Activated naive CD4-positive, alpha-beta T cell treated with anti-CD3 and anti-CD28 coated beads for 36 hours (primary cell): ENCODE measurements at regions not wholly inside any gene's neighbourhood (a gene's known extent, or its start where the extent isn't known, plus 50 kb on each side); places are given as distances from the start of the nearest gene placed in this dataset.

ENCODE experiments used
- CTCF ChIA-PET: fragments of 350-600 bp; sonication (Branson Sonifier 250); formaldehyde crosslinking; loops from one replicate; lab custom pipeline; 2021; ENCODE audit warnings: antibody characterized with exemption; lab: Charles Lee
- DNase-seq: peaks from one replicate; pipeline ENCODE4 v3.0.0-alpha.2; 2020
- H3K27ac Mint-ChIP-seq: one replicate; pipeline ENCODE4 v1.8.0; 2021; ENCODE audit warnings: mild to moderate bottlenecking, mixed read lengths
- H3K27me3 Mint-ChIP-seq: one replicate; pipeline ENCODE4 v1.8.0; 2021; ENCODE audit warnings: low read depth, mixed read lengths
- H3K36me3 Mint-ChIP-seq: one replicate; pipeline ENCODE4 v1.8.0; 2021; ENCODE audit warnings: low read depth, mixed read lengths
- H3K4me1 Mint-ChIP-seq: one replicate; pipeline ENCODE4 v1.8.0; 2021; ENCODE audit warnings: low read depth, mixed read lengths
- H3K4me3 Mint-ChIP-seq: one replicate; pipeline ENCODE4 v1.8.0; 2021; ENCODE audit warnings: mild to moderate bottlenecking, moderate library complexity, mixed read lengths
- H3K9me3 Mint-ChIP-seq: one replicate; pipeline ENCODE4 v1.8.0; 2021; ENCODE audit warnings: mixed read lengths
- intact Hi-C: fragments of 100-400 bp; cut with micrococcal nuclease; formaldehyde crosslinking; loops from one replicate; pipeline ENCODE4 v1.15.1; 2023

GRCh38 chr5:135112008-135112725 lies 78.1 kb upstream of the PITX1 start:
- no peak overlapping the region for H3K4me3 Mint-ChIP-seq
- H3K36me3 Mint-ChIP-seq, result no peaks in the 10 kb centered on the region
- CTCF ChIA-PET, result no interaction called here
- no peak overlapping the region for H3K27ac Mint-ChIP-seq
- no peaks in the 10 kb centered on the region for H3K4me1 Mint-ChIP-seq
- intact Hi-C loops, result no loop called here
- H3K27me3 Mint-ChIP-seq, result no peaks in the 10 kb centered on the region
- DNase-seq, result no peak
- H3K9me3 Mint-ChIP-seq, result no peaks in the 10 kb centered on the region

- Mint-ChIP-seq H3K9me3 (no peaks in the 10 kb centered on the region), H3K4me3 (no peak overlapping the region), H3K27ac (no peak overlapping the region), H3K36me3 (no peaks in the 10 kb centered on the region), H3K27me3 (no peaks in the 10 kb centered on the region), H3K4me1 (no peaks in the 10 kb centered on the region)
- CTCF ChIA-PET, result no interaction called here
- intact Hi-C loops, result no loop called here
- no peak for DNase-seq
These were observed 77.0 kb upstream of the PITX1 start for GRCh38 chr5:135110785-135111596.

- H3K9me3 Mint-ChIP-seq, result no peaks in the 10 kb centered on the region
- H3K27me3 Mint-ChIP-seq, result no peaks in the 10 kb centered on the region
- intact Hi-C loops, result no loop called here
- CTCF ChIA-PET, result no interaction called here
- H3K4me3 Mint-ChIP-seq, result no peak overlapping the region
- no peaks in the 10 kb centered on the region for H3K36me3 Mint-ChIP-seq
- no peaks in the 10 kb centered on the region for H3K4me1 Mint-ChIP-seq
- H3K27ac Mint-ChIP-seq, result no peak overlapping the region
- DNase-seq, result no peak
These were observed 75.0 kb upstream of the PITX1 start for GRCh38 chr5:135108992-135109391.

- Mint-ChIP-seq H3K9me3 (no peaks in the 10 kb centered on the region), H3K27me3 (no peaks in the 10 kb centered on the region), H3K36me3 (no peaks in the 10 kb centered on the region), H3K4me1 (no peaks in the 10 kb centered on the region), H3K4me3 (no peak overlapping the region), H3K27ac (no peak overlapping the region)
- no peak for DNase-seq
- intact Hi-C loops, result no loop called here
- CTCF ChIA-PET, result no interaction called here
These were observed 74.5 kb upstream of the PITX1 start for GRCh38 chr5:135108569-135108968.

- CTCF ChIA-PET, result no interaction called here
These were observed 74.0 kb upstream of the PITX1 start for GRCh38 chr5:135107986-135108385.

GRCh38 chr5:135106610-135107471 lies 72.8 kb upstream of the PITX1 start:
- CTCF ChIA-PET, result no interaction called here

More at GRCh38 chr5:135107986-135108385, 74.0 kb upstream of the PITX1 start:
- intact Hi-C loops, result no loop called here
- Mint-ChIP-seq H3K36me3 (no peaks in the 10 kb centered on the region), H3K9me3 (no peaks in the 10 kb centered on the region), H3K27me3 (no peaks in the 10 kb centered on the region), H3K27ac (no peak overlapping the region), H3K4me3 (no peak overlapping the region), H3K4me1 (no peaks in the 10 kb centered on the region)
- DNase-seq, result no peak

GRCh38 chr5:135106136-135106535 lies 72.1 kb upstream of the PITX1 start:
- no peak for DNase-seq
- no peak overlapping the region for H3K4me3 Mint-ChIP-seq
- H3K27ac Mint-ChIP-seq, result no peak overlapping the region
- no peaks in the 10 kb centered on the region for H3K4me1 Mint-ChIP-seq
- intact Hi-C loops, result no loop called here
- no peaks in the 10 kb centered on the region for H3K9me3 Mint-ChIP-seq
- no peaks in the 10 kb centered on the region for H3K27me3 Mint-ChIP-seq
- CTCF ChIA-PET, result no interaction called here
- no peaks in the 10 kb centered on the region for H3K36me3 Mint-ChIP-seq

More at GRCh38 chr5:135106610-135107471, 72.8 kb upstream of the PITX1 start:
- Mint-ChIP-seq H3K27ac (no peak overlapping the region), H3K36me3 (no peaks in the 10 kb centered on the region), H3K4me1 (no peaks in the 10 kb centered on the region), H3K4me3 (no peak overlapping the region), H3K27me3 (no peaks in the 10 kb centered on the region), H3K9me3 (no peaks in the 10 kb centered on the region)
- intact Hi-C loops, result no loop called here
- DNase-seq, result no peak

- intact Hi-C loops, result no loop called here
- Mint-ChIP-seq H3K4me3 (no peak overlapping the region), H3K4me1 (no peaks in the 10 kb centered on the region), H3K27ac (no peak overlapping the region), H3K27me3 (no peaks in the 10 kb centered on the region), H3K9me3 (no peaks in the 10 kb centered on the region), H3K36me3 (no peaks in the 10 kb centered on the region)
- CTCF ChIA-PET, result no interaction called here
- DNase-seq, result no peak
These were observed 71.1 kb upstream of the PITX1 start for GRCh38 chr5:135105105-135105484.

- no peak overlapping the region for H3K4me3 Mint-ChIP-seq
- no peaks in the 10 kb centered on the region for H3K27me3 Mint-ChIP-seq
- no peaks in the 10 kb centered on the region for H3K36me3 Mint-ChIP-seq
- DNase-seq, result no peak
- CTCF ChIA-PET, result no interaction called here
- no peaks in the 10 kb centered on the region for H3K9me3 Mint-ChIP-seq
- H3K27ac Mint-ChIP-seq, result no peak overlapping the region
- intact Hi-C loops, result no loop called here
- no peaks in the 10 kb centered on the region for H3K4me1 Mint-ChIP-seq
These were observed 69.5 kb upstream of the PITX1 start for GRCh38 chr5:135103575-135103853.

- Mint-ChIP-seq H3K27ac (no peak overlapping the region), H3K9me3 (no peaks in the 10 kb centered on the region), H3K36me3 (no peaks in the 10 kb centered on the region), H3K27me3 (no peaks in the 10 kb centered on the region), H3K4me3 (no peak overlapping the region), H3K4me1 (no peaks in the 10 kb centered on the region)
- intact Hi-C loops, result no loop called here
- DNase-seq, result no peak
- CTCF ChIA-PET, result no interaction called here
These were observed 68.9 kb upstream of the PITX1 start for GRCh38 chr5:135102716-135103574.

- H3K4me1 Mint-ChIP-seq, result no peaks in the 10 kb centered on the region
- H3K9me3 Mint-ChIP-seq, result no peaks in the 10 kb centered on the region
- intact Hi-C loops, result no loop called here
- CTCF ChIA-PET, result no interaction called here
- no peak overlapping the region for H3K27ac Mint-ChIP-seq
- H3K4me3 Mint-ChIP-seq, result no peak overlapping the region
- no peak for DNase-seq
- no peaks in the 10 kb centered on the region for H3K27me3 Mint-ChIP-seq
- H3K36me3 Mint-ChIP-seq, result no peaks in the 10 kb centered on the region
These were observed 66.4 kb upstream of the PITX1 start for GRCh38 chr5:135100431-135100830.

- intact Hi-C loops, result no loop called here
- Mint-ChIP-seq H3K27ac (no peak overlapping the region), H3K4me1 (no peaks in the 10 kb centered on the region), H3K36me3 (no peaks in the 10 kb centered on the region), H3K27me3 (no peaks in the 10 kb centered on the region), H3K9me3 (no peaks in the 10 kb centered on the region), H3K4me3 (no peak overlapping the region)
- CTCF ChIA-PET, result no interaction called here
- DNase-seq, result no peak
These were observed 66.0 kb upstream of the PITX1 start for GRCh38 chr5:135100011-135100410.
